Transverse colon (tissue), 4 donors: ENCODE measurements at regions not wholly inside any gene's neighbourhood (a gene's known extent, or its start where the extent isn't known, plus 50 kb on each side); places are given as distances from the start of the nearest gene placed in this dataset.

ENCODE experiments used
- DNase-seq: peaks from one replicate; pipeline ENCODE4 v3.0.0-alpha.2; 2019
- H3K27ac ChIP-seq, 4 donors: fragments of 200-600 bp; sonication (generic); 2 replicates each; pipeline ENCODE4 v1.5.1; 2016 to 2018; ENCODE audit warnings: inconsistent platforms in 4 of 4
- H3K27me3 ChIP-seq: fragments of 200-600 bp; sonication (generic); 2 replicates; pipeline ENCODE4 v1.5.1; 2017; ENCODE audit warnings: inconsistent platforms
- H3K36me3 ChIP-seq, 4 donors: fragments of 200-600 bp; sonication (generic); 2 replicates each; pipeline ENCODE4 v1.5.1; 2017 to 2019; ENCODE audit warnings: inconsistent platforms in 4 of 4
- H3K4me1 ChIP-seq, 4 donors: fragments of 200-600 bp; sonication (generic); 2 replicates each; pipeline ENCODE4 v1.5.1; 2017 to 2020; ENCODE audit warnings: inconsistent platforms in 4 of 4
- H3K4me3 ChIP-seq, 4 donors: fragments of 200-600 bp; sonication (generic); 1 replicate in 1 of 4; 2 replicates in 3 of 4; pipeline versions ENCODE4 v1.5.1 to v1.6.1; 2017 to 2019; ENCODE audit warnings: inconsistent platforms in 4 of 4
- H3K9me3 ChIP-seq, 2 donors: fragments of 200-600 bp; sonication (generic); 2 replicates each; pipeline ENCODE4 v1.5.1; 2017 to 2019; ENCODE audit warnings: inconsistent platforms in 2 of 2
- EP300 ChIP-seq: sonication (generic); formaldehyde crosslinking; IDR thresholded peaks from one replicate; pipeline ENCODE4 v1.6.1; 2017; ENCODE audit warnings: antibody characterized with exemption, low read depth
- POLR2A ChIP-seq: fragments of 450-650 bp; IDR thresholded peaks from one replicate; pipeline ENCODE4 v1.6.1; 2016; ENCODE audit warnings: antibody characterized with exemption, mild to moderate bottlenecking, moderate library complexity
- POLR2AphosphoS5 ChIP-seq, 3 donors: sonication (generic); formaldehyde crosslinking; IDR thresholded peaks; one replicate each; pipeline ENCODE4 v1.6.1; 2016; ENCODE audit warnings: antibody characterized with exemption in 3 of 3
- whole genome bisulfite sequencing, 2 donors: methylation state at CpG; one replicate each; pipeline ENCODE4 v1.1.5; 2018; ENCODE audit warnings: low coverage in 1 of 2; 5-methylcytosine and 5-hydroxymethylcytosine counted together
- in situ Hi-C, 4 donors: fragments of 200-750 bp; cut with MboI; loops; one replicate each; pipeline versions ENCODE4 v1.15.0 to v1.15.1; 2017; ENCODE audit warnings: low sequenced_read_pairs in 3 of 4, low pct_ligation_motif_present in 1 of 4, low pct_unique_long_range_greater_than_20kb in 1 of 4
- intact Hi-C: fragments of 100-400 bp; cut with DNase I; formaldehyde crosslinking; loops from one replicate; pipeline ENCODE4 v1.15.1; 2023; ENCODE audit warnings: low total_unique reads
- TF ChIP-seq, protein P1 (sequence below), 5 experiments: fragments of 200-600 bp in 3 of 5; fragments of 450-650 bp in 2 of 5; sonication (generic) in 3 of 5; IDR thresholded peaks; 1 replicate in 2 of 5; 2 replicates in 3 of 5; pipeline ENCODE4 v1.5.1; 2016 to 2017; ENCODE audit warnings: antibody characterized with exemption in 5 of 5, inconsistent platforms in 3 of 5, mild to moderate bottlenecking in 2 of 5, moderate library complexity in 1 of 5

DNA sequence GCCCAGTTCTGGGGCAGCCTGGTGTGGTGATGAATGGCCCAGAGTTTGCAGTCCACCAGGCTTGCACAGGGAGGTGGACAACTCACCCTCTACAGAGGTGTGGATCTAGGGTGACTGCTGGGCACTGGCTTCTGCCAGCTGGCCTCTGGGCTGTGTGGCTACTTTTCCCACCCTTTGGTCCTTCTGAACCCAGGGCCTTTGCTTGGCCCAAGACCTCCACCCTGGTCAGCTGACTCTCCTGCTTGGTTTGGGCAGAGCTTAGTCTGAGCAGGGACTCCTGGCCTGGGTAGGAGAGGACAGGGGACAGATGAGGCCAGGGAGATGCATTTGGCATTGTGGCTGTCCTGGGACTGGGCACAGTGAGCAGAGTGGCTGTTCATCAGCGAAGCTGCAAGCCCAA, 83.0 kb upstream of the SHANK2 start:
- TF ChIP-seq POLR2AphosphoS5 (IDR thresholded peaks at IDR 0.05): no peak
- TF ChIP-seq, protein P1, sequence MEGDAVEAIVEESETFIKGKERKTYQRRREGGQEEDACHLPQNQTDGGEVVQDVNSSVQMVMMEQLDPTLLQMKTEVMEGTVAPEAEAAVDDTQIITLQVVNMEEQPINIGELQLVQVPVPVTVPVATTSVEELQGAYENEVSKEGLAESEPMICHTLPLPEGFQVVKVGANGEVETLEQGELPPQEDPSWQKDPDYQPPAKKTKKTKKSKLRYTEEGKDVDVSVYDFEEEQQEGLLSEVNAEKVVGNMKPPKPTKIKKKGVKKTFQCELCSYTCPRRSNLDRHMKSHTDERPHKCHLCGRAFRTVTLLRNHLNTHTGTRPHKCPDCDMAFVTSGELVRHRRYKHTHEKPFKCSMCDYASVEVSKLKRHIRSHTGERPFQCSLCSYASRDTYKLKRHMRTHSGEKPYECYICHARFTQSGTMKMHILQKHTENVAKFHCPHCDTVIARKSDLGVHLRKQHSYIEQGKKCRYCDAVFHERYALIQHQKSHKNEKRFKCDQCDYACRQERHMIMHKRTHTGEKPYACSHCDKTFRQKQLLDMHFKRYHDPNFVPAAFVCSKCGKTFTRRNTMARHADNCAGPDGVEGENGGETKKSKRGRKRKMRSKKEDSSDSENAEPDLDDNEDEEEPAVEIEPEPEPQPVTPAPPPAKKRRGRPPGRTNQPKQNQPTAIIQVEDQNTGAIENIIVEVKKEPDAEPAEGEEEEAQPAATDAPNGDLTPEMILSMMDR (IDR thresholded peaks at IDR 0.05): no peak
- no peak for TF ChIP-seq POLR2A
- no peak for TF ChIP-seq EP300
- intact Hi-C loops: no loop called here
- Histone ChIP-seq H3K4me1 (peaks cover 0 to 3% (median 0%) of the 10 kb centered on the region in 4 donors), H3K27me3 (no peaks in the 10 kb centered on the region), H3K4me3 (no peak overlapping the region), H3K36me3 (no peaks in the 10 kb centered on the region), H3K9me3 (no peaks in the 10 kb centered on the region), H3K27ac (no peak overlapping the region)
- DNase-seq: no peak
- WGBS, 2 donors: 67% methylated on average over 1 of the region's 1 CpG; no CpG with 5 or more reads in 1 of the 2 donors
- in situ Hi-C loops: no loop called here

DNA sequence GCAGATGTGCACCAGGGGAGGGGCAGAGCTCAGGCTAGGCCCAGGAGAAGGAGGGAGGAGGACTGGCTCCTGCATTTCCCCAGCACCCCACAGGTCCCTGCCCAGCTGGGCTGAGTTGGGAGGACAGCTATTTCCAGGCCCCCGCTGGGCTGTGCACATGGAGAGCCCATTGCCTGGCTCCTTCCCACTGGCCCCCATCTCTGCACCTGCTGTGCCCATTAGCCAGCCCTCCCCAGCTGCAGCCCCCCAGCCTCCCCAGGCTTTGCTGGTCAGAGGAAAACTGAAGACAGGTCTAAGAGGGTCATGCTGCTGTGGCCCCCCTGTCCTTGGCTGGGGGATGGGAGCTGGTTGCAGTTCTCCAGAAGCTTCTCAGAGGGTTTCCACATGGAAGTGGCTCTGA, 81.8 kb upstream of the SHANK2 start:
- no peaks in the 10 kb centered on the region for H3K9me3 ChIP-seq
- H3K27me3 ChIP-seq: no peaks in the 10 kb centered on the region
- no peak for DNase-seq
- no peak overlapping the region for H3K4me3 ChIP-seq
- TF ChIP-seq POLR2AphosphoS5 (IDR thresholded peaks at IDR 0.05): no peak
- no peak for TF ChIP-seq EP300
- TF ChIP-seq, protein P1 (IDR thresholded peaks at IDR 0.05): no peak
- TF ChIP-seq POLR2A: no peak
- in situ Hi-C loops: no loop called here
- WGBS, 2 donors: 100% methylated on average over 1 of the region's 1 CpG; no CpG with 5 or more reads in 1 of the 2 donors
- H3K4me1 ChIP-seq: peaks cover 0 to 2% (median 0%) of the 10 kb centered on the region in 4 donors
- H3K27ac ChIP-seq: no peak overlapping the region
- no peaks in the 10 kb centered on the region for H3K36me3 ChIP-seq
- intact Hi-C loops: no loop called here

DNA sequence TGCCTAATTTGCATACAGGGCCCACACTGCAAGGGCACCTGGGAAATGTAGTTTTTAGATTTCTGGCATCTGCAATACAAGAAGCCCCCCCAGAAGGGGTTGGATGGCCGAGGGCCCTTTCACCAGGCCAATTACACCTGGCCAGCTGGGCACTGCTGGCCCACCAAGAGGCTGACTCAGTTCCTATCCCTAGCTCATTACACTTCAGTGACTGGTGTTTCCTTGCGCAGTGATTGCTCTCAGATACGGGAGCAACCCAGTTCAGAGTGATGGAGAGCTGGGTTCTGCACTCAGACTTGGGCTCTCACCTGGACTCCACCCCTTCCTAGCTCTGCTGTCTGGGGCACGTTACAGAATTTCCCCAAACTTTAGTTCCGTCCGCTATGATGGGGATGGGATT, 81.1 kb upstream of the SHANK2 start:
- no peaks in the 10 kb centered on the region for H3K36me3 ChIP-seq
- in situ Hi-C loops: no loop called here
- WGBS, 2 donors: 81% methylated on average over 5 of the region's 6 CpGs; no CpG with 5 or more reads in 1 of the 2 donors
- no peak overlapping the region for H3K4me3 ChIP-seq
- no peaks in the 10 kb centered on the region for H3K4me1 ChIP-seq
- H3K27me3 ChIP-seq: no peaks in the 10 kb centered on the region
- H3K27ac ChIP-seq: no peak overlapping the region
- TF ChIP-seq POLR2AphosphoS5 (IDR thresholded peaks at IDR 0.05) (no peak), POLR2A (no peak), EP300 (no peak)
- TF ChIP-seq, protein P1 (IDR thresholded peaks at IDR 0.05): no peak
- DNase-seq: no peak
- intact Hi-C loops: no loop called here
- no peaks in the 10 kb centered on the region for H3K9me3 ChIP-seq

DNA sequence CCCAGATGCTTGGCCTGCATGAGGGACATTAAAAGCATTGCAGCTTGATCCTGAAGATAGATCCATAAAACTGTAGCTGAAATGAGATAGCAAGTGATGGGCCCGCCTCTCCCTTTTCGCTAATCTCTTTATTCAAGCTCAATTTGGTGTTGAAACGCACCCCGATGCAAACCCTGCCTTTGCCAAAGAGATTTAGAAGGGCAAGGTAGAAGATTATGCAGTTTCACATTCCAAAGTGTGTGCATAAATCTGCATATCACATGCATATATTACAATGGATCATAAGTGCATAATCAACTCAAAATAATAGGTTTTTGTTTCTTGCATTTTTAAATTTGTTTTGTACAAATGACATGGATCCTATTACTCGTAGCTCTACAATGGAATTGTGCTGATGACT, 80.1 kb upstream of the SHANK2 start:
- WGBS, 2 donors: 93 to 100% methylated on average over 4 to 5 of the region's 5 CpGs
- Histone ChIP-seq H3K4me3 (no peak overlapping the region), H3K27me3 (no peaks in the 10 kb centered on the region), H3K4me1 (no peaks in the 10 kb centered on the region), H3K36me3 (no peaks in the 10 kb centered on the region), H3K27ac (no peak overlapping the region), H3K9me3 (no peaks in the 10 kb centered on the region)
- no peak for TF ChIP-seq POLR2A
- intact Hi-C loops (no loop called here), in situ Hi-C loops (no loop called here)
- DNase-seq: no peak

DNA sequence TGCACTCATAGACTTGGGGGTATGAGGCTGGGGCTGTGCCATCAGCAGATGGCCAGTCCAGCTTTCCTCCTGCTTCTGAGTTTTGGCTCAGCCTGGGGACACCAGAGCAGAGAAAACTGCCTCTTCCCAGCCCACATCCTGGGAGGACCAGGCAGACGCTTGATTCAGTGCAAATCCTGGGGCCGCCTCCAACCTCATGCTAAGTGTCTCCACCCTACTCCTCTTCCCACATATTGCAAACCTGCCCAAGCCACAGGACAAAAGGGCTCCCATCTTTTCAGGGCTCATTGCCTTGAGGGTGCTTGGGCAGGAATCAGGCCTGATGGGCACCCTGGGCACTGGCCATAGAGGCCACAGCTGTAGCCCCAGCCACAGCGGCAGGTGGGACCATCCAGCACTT, 79.7 kb upstream of the SHANK2 start:
- TF ChIP-seq POLR2A (no peak), POLR2AphosphoS5 (IDR thresholded peaks at IDR 0.05) (no peak), EP300 (no peak)
- TF ChIP-seq, protein P1 (IDR thresholded peaks at IDR 0.05): no peak
- H3K27ac ChIP-seq: no peak overlapping the region
- intact Hi-C loops: no loop called here
- no peaks in the 10 kb centered on the region for H3K4me1 ChIP-seq
- H3K9me3 ChIP-seq: no peaks in the 10 kb centered on the region
- 77 to 100% methylated on average over 1 to 3 of the region's 3 CpGs for WGBS, 2 donors
- in situ Hi-C loops: no loop called here
- H3K36me3 ChIP-seq: no peaks in the 10 kb centered on the region
- no peak for DNase-seq
- H3K4me3 ChIP-seq: no peak overlapping the region
- H3K27me3 ChIP-seq: no peaks in the 10 kb centered on the region
